WTC11 (cell line): ENCODE measurements at regions not wholly inside any gene's neighbourhood (a gene's known extent, or its start where the extent isn't known, plus 50 kb on each side); places are given as distances from the start of the nearest gene placed in this dataset.

ENCODE experiments used
- CBFB ChIP-seq: sonication (generic); formaldehyde crosslinking; IDR thresholded peaks from 2 replicates; pipeline ENCODE4 v1.8.1; 2022; ENCODE audit warnings: mild to moderate bottlenecking, low read depth, missing genetic modification reagents
- CTCF ChIP-seq: fragments of 200-600 bp; IDR thresholded peaks from 2 replicates; pipeline ENCODE4 v1.8.0; 2022; ENCODE audit warnings: antibody characterized with exemption
- E2F1 ChIP-seq: sonication (generic); formaldehyde crosslinking; IDR thresholded peaks from 2 replicates; pipeline ENCODE4 v1.8.0; 2022; ENCODE audit warnings: mild to moderate bottlenecking, missing genetic modification reagents
- ELF4 ChIP-seq: sonication (generic); formaldehyde crosslinking; IDR thresholded peaks from 2 replicates; pipeline ENCODE4 v1.8.1; 2022; ENCODE audit warnings: low read depth, mild to moderate bottlenecking, moderate library complexity, missing genetic modification reagents
- NFATC4 ChIP-seq: fragments of 250-450 bp; sonication (Bioruptor Pico); IDR thresholded peaks from 2 replicates; pipeline ENCODE4 v1.9.0; 2021; ENCODE audit warnings: mild to moderate bottlenecking
- RORB ChIP-seq: fragments of 250-450 bp; sonication (Bioruptor Pico); IDR thresholded peaks from 2 replicates; pipeline ENCODE4 v1.9.0; 2021; ENCODE audit warnings: mild to moderate bottlenecking
- SP1 ChIP-seq: sonication (generic); formaldehyde crosslinking; conservative IDR thresholded peaks from 2 replicates; pipeline ENCODE4 v1.8.1; 2022; ENCODE audit warnings: missing genetic modification reagents
- USF1 ChIP-seq: sonication (generic); formaldehyde crosslinking; IDR thresholded peaks from 2 replicates; pipeline ENCODE4 v1.8.0; 2022; ENCODE audit warnings: mild to moderate bottlenecking, missing genetic modification reagents
- ZNF138 ChIP-seq: sonication (generic); formaldehyde crosslinking; conservative IDR thresholded peaks from 2 replicates; pipeline ENCODE4 v1.8.1; 2022; ENCODE audit warnings: mild to moderate bottlenecking, moderate library complexity, missing genetic modification reagents
- TF ChIP-seq, protein P1 (sequence below): sonication (generic); formaldehyde crosslinking; IDR thresholded peaks from 2 replicates; pipeline ENCODE4 v1.8.1; 2022; ENCODE audit warnings: mild to moderate bottlenecking, moderate library complexity, missing genetic modification reagents
- TF ChIP-seq, protein P2 (sequence below): sonication (generic); formaldehyde crosslinking; IDR thresholded peaks from 2 replicates; pipeline ENCODE4 v1.8.1; 2023; ENCODE audit warnings: mild to moderate bottlenecking, missing genetic modification reagents, moderate library complexity

GRCh38 chr4:112895811-112896608, 153.4 kb upstream of the ANK2 start:
- TF ChIP-seq CTCF (no peak), USF1 (CRISPR knock-in tag) (no peak), NFATC4 (no peak), SP1 (CRISPR knock-in tag) (no peak), ZNF138 (CRISPR knock-in tag) (no peak), RORB (CRISPR knock-in tag) (no peak), E2F1 (CRISPR knock-in tag) (no peak), ELF4 (CRISPR knock-in tag) (no peak), CBFB (CRISPR knock-in tag) (no peak)
- TF ChIP-seq, protein P1, sequence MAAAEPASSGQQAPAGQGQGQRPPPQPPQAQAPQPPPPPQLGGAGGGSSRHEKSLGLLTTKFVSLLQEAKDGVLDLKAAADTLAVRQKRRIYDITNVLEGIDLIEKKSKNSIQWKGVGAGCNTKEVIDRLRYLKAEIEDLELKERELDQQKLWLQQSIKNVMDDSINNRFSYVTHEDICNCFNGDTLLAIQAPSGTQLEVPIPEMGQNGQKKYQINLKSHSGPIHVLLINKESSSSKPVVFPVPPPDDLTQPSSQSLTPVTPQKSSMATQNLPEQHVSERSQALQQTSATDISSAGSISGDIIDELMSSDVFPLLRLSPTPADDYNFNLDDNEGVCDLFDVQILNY (CRISPR knock-in tag) = no peak
- TF ChIP-seq, protein P2, sequence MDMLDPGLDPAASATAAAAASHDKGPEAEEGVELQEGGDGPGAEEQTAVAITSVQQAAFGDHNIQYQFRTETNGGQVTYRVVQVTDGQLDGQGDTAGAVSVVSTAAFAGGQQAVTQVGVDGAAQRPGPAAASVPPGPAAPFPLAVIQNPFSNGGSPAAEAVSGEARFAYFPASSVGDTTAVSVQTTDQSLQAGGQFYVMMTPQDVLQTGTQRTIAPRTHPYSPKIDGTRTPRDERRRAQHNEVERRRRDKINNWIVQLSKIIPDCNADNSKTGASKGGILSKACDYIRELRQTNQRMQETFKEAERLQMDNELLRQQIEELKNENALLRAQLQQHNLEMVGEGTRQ = no peak
